ENCODE measurements at regions not wholly inside any gene's neighbourhood (a gene's known extent, or its start where the extent isn't known, plus 50 kb on each side); places are given as distances from the start of the nearest gene placed in this dataset.

DNA sequence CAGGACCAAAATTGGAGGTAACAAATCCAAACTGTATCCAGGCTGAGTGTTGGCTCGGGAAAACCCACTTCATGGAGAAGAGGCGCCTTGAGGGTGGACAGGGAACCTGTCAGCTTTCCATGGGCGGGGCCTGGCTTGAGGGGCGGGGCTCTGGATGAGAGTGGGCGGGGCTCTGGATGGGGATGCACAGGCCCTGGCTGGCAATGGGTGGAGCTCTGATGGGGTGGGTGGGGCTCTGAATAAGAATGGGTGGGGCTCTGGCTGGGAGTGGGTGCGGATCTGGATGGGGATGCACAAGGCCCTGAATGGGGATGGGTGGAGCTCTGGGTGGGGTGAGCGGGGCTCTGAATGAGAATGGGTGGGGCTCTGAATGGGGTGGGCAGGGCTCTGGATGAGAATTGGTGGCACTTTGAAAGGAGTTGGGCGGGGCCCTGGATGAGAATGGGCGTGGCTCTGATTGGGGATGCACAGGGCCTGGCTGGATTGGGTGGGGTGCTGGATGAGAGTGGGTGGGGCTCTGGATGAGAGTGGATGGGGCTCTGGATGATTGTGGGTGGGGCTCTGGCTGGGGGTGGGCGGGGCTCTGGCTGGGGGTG lies 96.6 kb upstream of the NPTX2 start:
- Histone ChIP-seq H3K4me2 (replicated peaks; ENCODE audit: extremely low read depth, low read length, poor library complexity, severe bottlenecking) (no peak overlapping the region), H2AFZ (ENCODE audit: insufficient read depth, low read depth, low read length, poor library complexity, severe bottlenecking) (no peak overlapping the region), H3K4me1 (ENCODE audit: control insufficient read depth in 1 of 2, insufficient read depth in 2 of 2, low read length in 2 of 2) (no peaks in the 10 kb centered on the region), H3K9me3 (replicated peaks in 1 of 2; ENCODE audit: control insufficient read depth in 1 of 2, insufficient read depth in 1 of 2, low read length in 2 of 2) (peaks cover 0 to 11% of the 10 kb centered on the region in 2 donors), H3K79me2 (ENCODE audit: insufficient read depth, low read length) (no peaks in the 10 kb centered on the region), H4K20me1 (ENCODE audit: insufficient read depth, low read length) (no peaks in the 10 kb centered on the region), H3K4me3 (replicated peaks in 1 of 3; ENCODE audit: low read depth in 2 of 3, low read length in 3 of 3) (no peak overlapping the region), H3K27ac (ENCODE audit: low read depth in 1 of 2, low read length in 2 of 2) (no peak overlapping the region), H3K9ac (ENCODE audit: insufficient read depth, low read length, poor library complexity, severe bottlenecking) (no peak overlapping the region), H3K36me3 (replicated peaks in 1 of 2; ENCODE audit: control insufficient read depth in 1 of 2, insufficient read depth in 2 of 2, low read length in 2 of 2) (no peaks in the 10 kb centered on the region), H3K27me3 (ENCODE audit: control insufficient read depth in 2 of 2, insufficient read depth in 2 of 2, low read length in 2 of 2) (no peaks in the 10 kb centered on the region)
- Mint-ChIP-seq H3K27me3 (ENCODE audit: low read depth in 3 of 3) (peaks cover 0 to 3% (median 2%) of the 10 kb centered on the region in 3 donors), H3K9me3 (peaks cover 3 to 29% (median 14%) of the 10 kb centered on the region in 7 donors), H3K4me3 (no peak overlapping the region), H3K36me3 (no peaks in the 10 kb centered on the region), H3K4me1 (no peaks in the 10 kb centered on the region), H3K27ac (no peak overlapping the region)
- TF ChIP-seq, protein P1, sequence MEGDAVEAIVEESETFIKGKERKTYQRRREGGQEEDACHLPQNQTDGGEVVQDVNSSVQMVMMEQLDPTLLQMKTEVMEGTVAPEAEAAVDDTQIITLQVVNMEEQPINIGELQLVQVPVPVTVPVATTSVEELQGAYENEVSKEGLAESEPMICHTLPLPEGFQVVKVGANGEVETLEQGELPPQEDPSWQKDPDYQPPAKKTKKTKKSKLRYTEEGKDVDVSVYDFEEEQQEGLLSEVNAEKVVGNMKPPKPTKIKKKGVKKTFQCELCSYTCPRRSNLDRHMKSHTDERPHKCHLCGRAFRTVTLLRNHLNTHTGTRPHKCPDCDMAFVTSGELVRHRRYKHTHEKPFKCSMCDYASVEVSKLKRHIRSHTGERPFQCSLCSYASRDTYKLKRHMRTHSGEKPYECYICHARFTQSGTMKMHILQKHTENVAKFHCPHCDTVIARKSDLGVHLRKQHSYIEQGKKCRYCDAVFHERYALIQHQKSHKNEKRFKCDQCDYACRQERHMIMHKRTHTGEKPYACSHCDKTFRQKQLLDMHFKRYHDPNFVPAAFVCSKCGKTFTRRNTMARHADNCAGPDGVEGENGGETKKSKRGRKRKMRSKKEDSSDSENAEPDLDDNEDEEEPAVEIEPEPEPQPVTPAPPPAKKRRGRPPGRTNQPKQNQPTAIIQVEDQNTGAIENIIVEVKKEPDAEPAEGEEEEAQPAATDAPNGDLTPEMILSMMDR (IDR thresholded peaks at IDR 0.05) = no peak
- intact Hi-C loops (cut with micrococcal nuclease) = no loop called here
- WGBS (ENCODE audit: insufficient coverage) = 89% methylated on average over 8 of the region's 10 CpGs
- no peak for DNase-seq

DNA sequence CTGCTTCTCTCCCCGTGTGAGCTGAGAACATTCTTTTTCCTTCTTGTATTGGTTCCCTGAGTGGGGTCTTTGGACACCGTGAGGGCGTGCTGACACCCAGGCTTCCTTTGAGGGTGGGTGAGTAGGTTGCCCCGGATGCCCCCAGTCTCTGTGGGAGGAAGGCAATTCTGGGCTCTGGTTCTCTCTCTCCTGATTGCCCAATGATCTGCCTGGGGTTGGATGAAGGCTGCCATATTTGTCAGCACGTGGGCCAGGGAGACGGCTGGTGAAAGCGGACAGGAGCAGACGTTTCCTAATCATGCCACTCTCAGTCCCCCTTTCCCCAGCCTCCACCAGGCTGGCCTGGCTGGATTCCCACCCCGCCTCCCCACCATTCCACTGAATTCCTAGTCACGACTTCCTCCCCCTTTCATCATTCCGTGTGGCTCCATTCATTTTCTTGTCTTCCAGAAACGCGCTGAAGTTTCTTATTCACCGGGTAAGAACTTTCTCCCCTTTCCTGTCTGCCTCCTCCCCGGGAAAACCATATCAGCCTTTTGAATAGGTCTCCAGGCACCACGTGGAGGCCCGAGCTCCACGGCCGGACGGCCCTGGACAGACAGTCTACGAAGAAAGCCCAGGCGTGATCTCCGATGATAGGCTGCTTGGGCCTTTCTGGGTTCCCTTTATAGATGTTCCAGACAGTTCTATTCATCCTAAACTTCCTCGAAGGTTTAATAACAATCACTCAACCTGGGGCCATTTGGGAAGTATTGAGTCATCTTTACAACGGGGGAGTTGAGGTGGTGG lies 98.7 kb upstream of the NPTX2 start:
- H3K9me3 Mint-ChIP-seq = peaks cover 1 to 22% (median 9%) of the 10 kb centered on the region in 7 donors
- TF ChIP-seq, protein P1 (IDR thresholded peaks at IDR 0.05) = no peak
- Histone ChIP-seq H3K27me3 (ENCODE audit: control insufficient read depth in 2 of 2, insufficient read depth in 2 of 2, low read length in 2 of 2) (no peaks in the 10 kb centered on the region), H3K36me3 (replicated peaks in 1 of 2; ENCODE audit: control insufficient read depth in 1 of 2, insufficient read depth in 2 of 2, low read length in 2 of 2) (no peaks in the 10 kb centered on the region), H3K4me3 (replicated peaks in 1 of 3; ENCODE audit: low read depth in 2 of 3, low read length in 3 of 3) (no peak overlapping the region), H3K4me2 (replicated peaks; ENCODE audit: extremely low read depth, low read length, poor library complexity, severe bottlenecking) (no peak overlapping the region), H3K27ac (ENCODE audit: low read depth in 1 of 2, low read length in 2 of 2) (no peak overlapping the region), H4K20me1 (ENCODE audit: insufficient read depth, low read length) (no peaks in the 10 kb centered on the region), H3K9ac (ENCODE audit: insufficient read depth, low read length, poor library complexity, severe bottlenecking) (no peak overlapping the region), H3K4me1 (ENCODE audit: control insufficient read depth in 1 of 2, insufficient read depth in 2 of 2, low read length in 2 of 2) (no peaks in the 10 kb centered on the region), H3K9me3 (replicated peaks in 1 of 2; ENCODE audit: control insufficient read depth in 1 of 2, insufficient read depth in 1 of 2, low read length in 2 of 2) (peaks cover 0 to 11% of the 10 kb centered on the region in 2 donors), H3K79me2 (ENCODE audit: insufficient read depth, low read length) (no peaks in the 10 kb centered on the region), H2AFZ (ENCODE audit: insufficient read depth, low read depth, low read length, poor library complexity, severe bottlenecking) (no peak overlapping the region)
- H3K27ac Mint-ChIP-seq = no peak overlapping the region
- H3K27me3 Mint-ChIP-seq (ENCODE audit: low read depth in 3 of 3) = peaks cover 0 to 3% (median 1%) of the 10 kb centered on the region in 3 donors
- WGBS (ENCODE audit: insufficient coverage) = 86% methylated on average over 16 of the region's 25 CpGs
- DNase-seq = no peak
- H3K36me3 Mint-ChIP-seq = no peaks in the 10 kb centered on the region
- H3K4me3 Mint-ChIP-seq = no peak overlapping the region
- intact Hi-C loops (cut with micrococcal nuclease) = no loop called here
- no peaks in the 10 kb centered on the region for H3K4me1 Mint-ChIP-seq
